Lung (tissue), 11 donors: ENCODE measurements at regions not wholly inside any gene's neighbourhood (a gene's known extent, or its start where the extent isn't known, plus 50 kb on each side); places are given as distances from the start of the nearest gene placed in this dataset.

Source experiments
- ATAC-seq: fragments of 200-7000 bp; cut with Tn5 transposase; one replicate; pipeline ENCODE4 v1.9.1; 2020; ENCODE audit warnings: moderate number of reproducible peaks; ENCODE audit not compliant: insufficient read depth, low FRiP score
- DNase-seq, 3 donors: peaks; one replicate each; pipeline ENCODE4 v3.0.0-alpha.2; 2013 to 2017
- H3K27ac ChIP-seq, 2 donors: one replicate each; pipeline ENCODE4 v1.5.1; 2013; ENCODE audit warnings: mild to moderate bottlenecking in 2 of 2, moderate library complexity in 2 of 2, control low read depth in 1 of 2, inconsistent platforms in 1 of 2, low read depth in 1 of 2, low read length in 1 of 2
- H3K27me3 ChIP-seq, 3 donors: one replicate each; pipeline ENCODE4 v1.5.1; 2013; ENCODE audit warnings: low read length in 2 of 3; ENCODE audit not compliant: control insufficient read depth in 3 of 3, insufficient read depth in 3 of 3
- H3K36me3 ChIP-seq, 4 donors: one replicate each; pipeline ENCODE4 v1.5.1; 2013; ENCODE audit warnings: low read length in 4 of 4, mild to moderate bottlenecking in 1 of 4, moderate library complexity in 1 of 4; ENCODE audit not compliant: control insufficient read depth in 4 of 4, insufficient read depth in 4 of 4
- H3K4me1 ChIP-seq, 5 donors: one replicate each; pipeline ENCODE4 v1.5.1; 2013; ENCODE audit warnings: low read length in 5 of 5, mild to moderate bottlenecking in 2 of 5, moderate library complexity in 1 of 5; ENCODE audit not compliant: control insufficient read depth in 5 of 5, insufficient read depth in 5 of 5
- H3K4me3 ChIP-seq: one replicate; pipeline ENCODE4 v1.5.1; 2013; ENCODE audit warnings: mild to moderate bottlenecking, control low read depth, moderate library complexity
- H3K9ac ChIP-seq, 2 donors: one replicate each; pipeline ENCODE4 v1.5.1; 2013; ENCODE audit warnings: low read length in 2 of 2, control low read depth in 1 of 2; ENCODE audit not compliant: insufficient read depth in 1 of 2
- H3K9me3 ChIP-seq, 4 donors: one replicate each; pipeline ENCODE4 v1.5.1; 2013; ENCODE audit warnings: low read length in 3 of 4, mild to moderate bottlenecking in 1 of 4, moderate library complexity in 1 of 4; ENCODE audit not compliant: control insufficient read depth in 4 of 4, insufficient read depth in 3 of 4
- WGBS, 2 donors: extraction: QIAGEN DNeasy Blood & Tissue Kit; methylation state at CpG; one replicate each; pipeline ENCODE4 v1.1.7; 2013; 5-methylcytosine and 5-hydroxymethylcytosine counted together
- TF ChIP-seq, protein P1 (sequence below): IDR thresholded peaks from 2 replicates; pipeline ENCODE4 v1.5.1; 2012; ENCODE audit warnings: mild to moderate bottlenecking; ENCODE audit errors: control extremely low read depth, extremely low read depth
- donor health status: control.
- donor health status: control.
- donor health status: Bipolar disorder and iron deficiency.
- donor health status: healthy.
- donor health status: DM: yes; HTN: yes; CAD: no.

GRCh38 chr1:47694011-47694890, 256.4 kb downstream of the FOXD2 start:
- Histone ChIP-seq H3K27ac (no peak overlapping the region), H3K4me3 (no peak overlapping the region), H3K27me3 (no peaks in the 10 kb centered on the region), H3K9ac (no peak overlapping the region), H3K36me3 (no peaks in the 10 kb centered on the region), H3K9me3 (no peaks in the 10 kb centered on the region), H3K4me1 (no peaks in the 10 kb centered on the region)
- WGBS, 2 donors = 90 to 94% methylated on average over 14 of the region's 14 CpGs
- ATAC-seq (no peak), DNase-seq (peak in 1 of 3 donors; percentile 4)
- TF ChIP-seq, protein P1, sequence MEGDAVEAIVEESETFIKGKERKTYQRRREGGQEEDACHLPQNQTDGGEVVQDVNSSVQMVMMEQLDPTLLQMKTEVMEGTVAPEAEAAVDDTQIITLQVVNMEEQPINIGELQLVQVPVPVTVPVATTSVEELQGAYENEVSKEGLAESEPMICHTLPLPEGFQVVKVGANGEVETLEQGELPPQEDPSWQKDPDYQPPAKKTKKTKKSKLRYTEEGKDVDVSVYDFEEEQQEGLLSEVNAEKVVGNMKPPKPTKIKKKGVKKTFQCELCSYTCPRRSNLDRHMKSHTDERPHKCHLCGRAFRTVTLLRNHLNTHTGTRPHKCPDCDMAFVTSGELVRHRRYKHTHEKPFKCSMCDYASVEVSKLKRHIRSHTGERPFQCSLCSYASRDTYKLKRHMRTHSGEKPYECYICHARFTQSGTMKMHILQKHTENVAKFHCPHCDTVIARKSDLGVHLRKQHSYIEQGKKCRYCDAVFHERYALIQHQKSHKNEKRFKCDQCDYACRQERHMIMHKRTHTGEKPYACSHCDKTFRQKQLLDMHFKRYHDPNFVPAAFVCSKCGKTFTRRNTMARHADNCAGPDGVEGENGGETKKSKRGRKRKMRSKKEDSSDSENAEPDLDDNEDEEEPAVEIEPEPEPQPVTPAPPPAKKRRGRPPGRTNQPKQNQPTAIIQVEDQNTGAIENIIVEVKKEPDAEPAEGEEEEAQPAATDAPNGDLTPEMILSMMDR = no peak

GRCh38 chr1:47696404-47696736, 258.5 kb downstream of the FOXD2 start:
- Histone ChIP-seq H3K9me3 (no peaks in the 10 kb centered on the region), H3K4me3 (no peak overlapping the region), H3K9ac (no peak overlapping the region), H3K4me1 (no peaks in the 10 kb centered on the region), H3K27ac (no peak overlapping the region), H3K27me3 (no peaks in the 10 kb centered on the region), H3K36me3 (no peaks in the 10 kb centered on the region)
- ATAC-seq (no peak), DNase-seq (no peak)
- TF ChIP-seq, protein P1 = no peak
- 94 to 96% methylated on average over 1 of the region's 1 CpG for WGBS, 2 donors

DNA sequence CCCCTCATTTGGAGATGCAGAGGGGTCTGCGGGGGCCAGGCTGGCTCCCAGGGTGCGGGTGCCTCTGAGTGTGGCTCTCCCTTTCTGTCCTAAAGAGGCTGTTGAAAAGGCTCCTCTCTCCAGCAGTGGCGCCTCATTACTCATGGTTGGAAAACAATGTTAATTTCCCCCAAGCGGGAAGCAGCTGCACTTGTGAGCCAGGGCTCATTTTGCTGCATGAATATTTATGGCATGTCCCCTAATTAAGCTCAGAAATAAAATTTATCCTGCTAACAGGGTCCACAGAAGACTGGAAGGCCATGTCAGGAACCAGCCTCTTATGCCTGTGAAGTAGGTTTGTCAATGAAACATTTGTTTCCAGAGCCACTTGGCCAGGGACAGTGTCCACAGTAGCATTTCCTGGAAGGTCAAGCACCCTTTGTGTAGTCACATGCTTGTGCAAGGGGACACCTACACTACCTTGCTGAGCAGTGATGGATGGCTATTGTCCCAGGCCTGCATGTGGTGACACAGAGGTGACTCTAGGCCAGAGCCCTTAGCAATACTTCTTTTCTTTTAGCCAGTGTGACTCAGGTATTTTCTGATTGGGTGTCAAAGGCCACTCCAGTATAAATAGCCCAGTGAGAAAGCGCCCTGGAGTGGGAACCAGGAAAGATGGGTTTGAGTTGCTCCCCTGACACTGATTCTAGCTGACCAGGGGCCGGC, 259.0 kb downstream of the FOXD2 start:
- Histone ChIP-seq H3K36me3 (no peaks in the 10 kb centered on the region), H3K9me3 (no peaks in the 10 kb centered on the region), H3K27ac (no peak overlapping the region), H3K4me1 (no peaks in the 10 kb centered on the region), H3K9ac (no peak overlapping the region), H3K4me3 (no peak overlapping the region), H3K27me3 (no peaks in the 10 kb centered on the region)
- TF ChIP-seq, protein P1 = no peak
- peak in 2 of 3 donors; percentile 11 to 32 for DNase-seq
- peak; percentile 80 for ATAC-seq
- 80 to 86% methylated on average over 6 of the region's 6 CpGs for WGBS, 2 donors
